Caki2 (cell line): ENCODE measurements at regions not wholly inside any gene's neighbourhood (a gene's known extent, or its start where the extent isn't known, plus 50 kb on each side); places are given as distances from the start of the nearest gene placed in this dataset.
"Not testable (repeated sequence)": the region's sequence is repeated elsewhere in the genome, so short reads cannot be mapped to it uniquely, and the experiment has no call there.

ENCODE experiments used
- DNase-seq: peaks from one replicate; pipeline ENCODE4 v3.0.0-alpha.2; 2015; ENCODE audit warnings: low read depth
- in situ Hi-C: cut with HindIII; loops from 2 replicates; pipeline ENCODE4 v1.10.0; 2016; ENCODE audit warnings: low sequenced_read_pairs, low pct_unique_long_range_greater_than_20kb, mixed read lengths

DNA sequence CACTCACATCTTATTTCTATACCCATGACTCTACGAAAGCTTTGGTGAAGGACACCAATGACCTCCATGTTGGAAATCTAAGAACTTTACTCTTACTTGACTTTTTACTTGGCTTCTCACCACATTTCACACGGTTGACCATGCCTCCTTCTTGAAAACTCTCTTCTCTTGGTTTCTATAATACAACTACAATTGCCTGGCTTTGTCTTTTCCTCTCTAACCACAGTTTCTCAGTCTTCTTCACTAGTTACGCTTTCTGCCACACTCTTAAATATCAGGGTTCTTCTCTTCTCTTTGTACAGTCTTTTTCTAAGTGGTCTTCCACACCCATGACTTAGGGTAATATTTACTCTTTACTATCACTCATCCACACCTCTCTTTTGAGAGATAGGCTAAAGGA lies 2079.8 kb upstream of the WWC1 start:
- DNase-seq, result no peak
- in situ Hi-C loops, result no loop called here

- no peak for DNase-seq
- in situ Hi-C loops, result no loop called here
Measured at GRCh38 chr5:166236327-166236726, 2055.1 kb upstream of the WWC1 start.

DNA sequence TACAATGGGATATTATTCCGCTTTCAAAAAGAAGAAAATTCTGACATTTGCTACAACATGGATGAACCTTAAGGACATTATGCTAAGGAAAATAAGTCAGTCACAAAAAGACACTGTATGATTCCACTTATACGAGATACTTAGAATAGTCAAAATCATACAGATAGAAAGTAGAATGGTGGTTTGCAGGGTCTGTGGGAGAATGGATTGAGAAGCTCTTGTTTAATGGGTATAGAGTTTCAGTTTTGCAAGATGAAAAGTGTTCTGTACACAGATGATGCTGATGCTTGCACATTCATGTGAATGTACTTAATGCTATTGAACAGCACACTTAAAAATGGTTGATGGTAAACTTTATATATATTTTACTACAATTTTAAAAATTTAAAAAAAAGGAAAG lies 2050.7 kb upstream of the WWC1 start:
- in situ Hi-C loops, result no loop called here
- no peak for DNase-seq

DNA sequence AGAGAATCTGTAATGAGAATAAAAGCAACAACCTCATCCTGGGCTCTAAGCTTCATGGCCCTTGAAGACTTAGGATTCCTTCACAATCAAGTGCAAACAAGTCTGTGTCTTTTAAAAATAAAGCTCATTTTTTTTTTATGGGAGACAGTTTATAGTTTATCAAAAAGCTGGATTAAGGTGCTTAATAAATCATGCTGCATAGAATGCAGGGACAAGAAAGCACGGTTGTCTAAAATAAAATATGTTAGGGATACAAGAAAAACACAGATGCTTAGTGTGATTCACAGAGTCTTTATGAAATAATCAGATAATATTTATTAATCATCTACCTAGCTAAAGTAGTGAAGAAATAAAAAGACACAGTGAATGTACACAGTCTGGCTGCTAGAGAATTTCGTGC lies 2045.9 kb upstream of the WWC1 start:
- in situ Hi-C loops, result no loop called here
- no peak for DNase-seq

GRCh38 chr5:166251786-166252185 lies 2039.7 kb upstream of the WWC1 start:
- in situ Hi-C loops, result no loop called here
- no peak for DNase-seq

DNA sequence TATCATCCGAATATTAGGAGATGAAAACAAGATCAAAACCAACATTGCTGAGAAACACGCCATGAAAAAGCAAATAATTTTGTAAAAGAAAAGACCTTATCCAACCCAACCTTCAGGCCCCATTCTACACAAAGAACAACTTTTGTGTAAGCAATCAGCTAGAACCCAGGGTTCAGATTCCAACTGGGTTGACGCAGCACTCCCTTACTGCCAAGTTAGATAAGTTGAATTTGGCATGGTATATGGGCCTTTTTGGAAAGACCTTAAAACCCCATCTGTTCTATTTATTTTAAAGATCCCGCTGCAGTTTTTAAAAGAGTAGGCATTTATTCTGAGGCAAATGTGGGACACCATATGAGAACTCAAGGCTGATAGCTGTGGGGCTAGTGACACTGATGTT lies 2033.8 kb upstream of the WWC1 start:
- in situ Hi-C loops, result no loop called here
- no peak for DNase-seq

DNA sequence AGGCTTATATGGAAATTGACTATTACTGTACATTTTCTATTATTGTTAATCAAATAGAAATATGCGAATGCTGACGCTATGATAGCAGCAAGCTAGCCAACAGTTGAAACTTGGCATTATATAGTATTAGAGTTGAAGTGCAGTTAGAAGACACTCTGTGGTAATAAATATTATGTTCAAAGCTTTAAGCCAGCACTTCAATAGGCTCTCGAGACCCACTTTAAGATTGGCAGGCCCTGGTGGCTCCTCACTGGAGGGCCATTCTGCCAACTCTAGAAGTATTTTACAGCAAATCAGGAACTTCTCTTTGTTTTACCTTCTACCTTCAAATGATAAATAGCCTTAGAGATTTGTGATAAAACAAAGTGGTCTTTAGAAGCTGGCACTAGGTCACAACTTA lies 2029.0 kb upstream of the WWC1 start:
- in situ Hi-C loops, result no loop called here

GRCh38 chr5:166267907-166268306 lies 2023.5 kb upstream of the WWC1 start:
- no peak for DNase-seq
- in situ Hi-C loops, result no loop called here

More for the DNA sequence above, 2029.0 kb upstream of the WWC1 start:
- no peak for DNase-seq

GRCh38 chr5:166270712-166271111 lies 2020.7 kb upstream of the WWC1 start:
- in situ Hi-C loops, result no loop called here
- DNase-seq, result no peak

GRCh38 chr5:166276006-166276405 lies 2015.4 kb upstream of the WWC1 start:
- in situ Hi-C loops, result no loop called here
- no peak for DNase-seq

- in situ Hi-C loops, result no loop called here
- no peak for DNase-seq
Measured at GRCh38 chr5:166279828-166280227, 2011.6 kb upstream of the WWC1 start.

- in situ Hi-C loops, result no loop called here
- no peak for DNase-seq
Measured at GRCh38 chr5:166281433-166281832, 2010.0 kb upstream of the WWC1 start.

- no peak for DNase-seq
- in situ Hi-C loops, result no loop called here
Measured at GRCh38 chr5:166282939-166283338, 2008.5 kb upstream of the WWC1 start.

GRCh38 chr5:166285361-166285760 lies 2006.1 kb upstream of the WWC1 start:
- in situ Hi-C loops, result no loop called here
- no peak for DNase-seq

DNA sequence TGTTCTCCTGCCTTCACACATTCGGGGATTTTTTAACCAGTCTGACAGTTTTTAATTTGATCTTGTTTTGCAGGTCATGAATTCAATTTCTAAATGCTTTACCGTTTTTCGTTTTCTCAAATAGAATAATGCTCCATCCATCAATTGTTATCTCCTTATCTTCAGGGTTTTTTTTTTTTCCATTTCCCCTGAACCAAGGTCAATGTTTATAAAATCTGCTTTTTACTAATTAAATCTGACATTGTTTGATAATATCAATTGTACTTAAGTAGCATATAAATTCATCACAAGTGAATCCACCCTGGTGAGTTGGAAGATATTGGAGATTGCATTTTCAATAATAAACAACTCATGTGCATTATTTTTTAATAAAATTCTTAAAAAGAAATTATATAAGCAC lies 2004.6 kb upstream of the WWC1 start:
- in situ Hi-C loops, result no loop called here
- DNase-seq, result no peak

DNA sequence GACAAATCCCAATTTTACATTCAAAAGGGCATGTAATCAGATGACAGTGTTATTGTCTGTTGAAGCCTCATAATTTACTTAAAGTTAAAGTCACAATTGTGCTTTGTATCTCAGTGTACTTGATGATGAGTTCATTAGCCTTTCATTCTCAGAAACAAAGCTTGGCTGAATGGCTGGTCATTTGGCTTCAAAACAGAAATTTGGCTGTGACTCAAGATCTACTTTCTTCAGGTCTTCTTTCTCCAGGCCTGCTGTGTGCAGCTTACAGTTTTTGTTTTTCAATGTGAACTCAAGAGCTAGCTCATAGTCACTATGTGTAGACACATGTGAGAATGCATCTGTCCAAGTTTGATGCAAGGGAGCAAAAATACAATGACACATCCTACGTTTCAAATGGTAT lies 2003.6 kb upstream of the WWC1 start:
- in situ Hi-C loops, result no loop called here

GRCh38 chr5:166291800-166292199 lies 1999.6 kb upstream of the WWC1 start:
- DNase-seq, in situ Hi-C loops: not testable (repeated sequence)

More for the DNA sequence above, 2003.6 kb upstream of the WWC1 start:
- DNase-seq, result no peak

GRCh38 chr5:166293892-166294291 lies 1997.6 kb upstream of the WWC1 start:
- no peak for DNase-seq
- in situ Hi-C loops, result no loop called here

- DNase-seq, result no peak
- in situ Hi-C loops, result no loop called here
Measured at GRCh38 chr5:166302166-166302565, 1989.3 kb upstream of the WWC1 start.

GRCh38 chr5:166317425-166317824 lies 1974.0 kb upstream of the WWC1 start:
- in situ Hi-C loops, result no loop called here
- no peak for DNase-seq

DNA sequence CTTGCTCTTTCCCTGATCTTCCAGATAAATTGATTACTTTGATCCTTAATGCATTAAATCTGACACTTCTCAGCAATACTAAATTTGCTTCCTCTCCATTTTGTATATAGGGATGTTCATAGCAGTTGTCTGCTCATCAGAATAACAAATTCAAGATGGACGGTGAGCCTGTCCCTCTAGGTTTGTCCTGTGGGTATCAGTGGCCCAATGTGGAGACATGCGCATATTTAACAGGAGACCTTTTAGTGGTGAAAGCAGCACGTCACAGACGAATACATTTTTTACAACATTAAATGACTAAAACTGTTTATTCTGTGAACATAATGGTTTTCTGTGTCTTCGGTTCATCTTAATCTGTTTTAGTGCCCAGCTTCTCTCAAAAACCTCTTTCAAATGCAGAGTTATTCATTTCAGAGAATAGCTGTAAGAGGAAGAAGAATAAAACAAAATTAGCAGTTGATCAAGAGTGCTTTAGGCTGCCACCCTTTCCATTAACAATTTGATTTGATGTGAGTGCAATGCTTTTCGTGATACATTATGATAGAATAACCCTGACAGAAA lies 1970.4 kb upstream of the WWC1 start:
- in situ Hi-C loops, result no loop called here

More for the DNA sequence above, 1970.4 kb upstream of the WWC1 start:
- no peak for DNase-seq
